Activated CD8-positive, alpha-beta memory T cell treated with anti-CD3 and anti-CD28 coated beads for 24 hours (primary cell): ENCODE measurements at regions not wholly inside any gene's neighbourhood (a gene's known extent, or its start where the extent isn't known, plus 50 kb on each side); places are given as distances from the start of the nearest gene placed in this dataset.

ENCODE experiments used
- DNase-seq: peaks from one replicate; pipeline ENCODE4 v3.0.0-alpha.2; 2020

- peak; percentile 26 for DNase-seq
Observed at GRCh38 chr1:144322598-144322997, 50.8 kb downstream of the PPIAL4E start.
